HUES6 (cell line): ENCODE measurements at regions not wholly inside any gene's neighbourhood (a gene's known extent, or its start where the extent isn't known, plus 50 kb on each side); places are given as distances from the start of the nearest gene placed in this dataset.

Source experiments
- H3K27ac ChIP-seq: 2 replicates; pipeline ENCODE4 v1.7.0; 2013; ENCODE audit warnings: low read depth, mild to moderate bottlenecking, low read length, inconsistent platforms
- H3K27me3 ChIP-seq: 2 replicates; pipeline ENCODE4 v1.6.1; 2013; ENCODE audit warnings: low read length; ENCODE audit not compliant: control insufficient read depth, insufficient read depth
- H3K36me3 ChIP-seq: 2 replicates; pipeline ENCODE4 v1.6.1; 2013; ENCODE audit warnings: low read length; ENCODE audit not compliant: control insufficient read depth, insufficient read depth
- H3K4me1 ChIP-seq: 2 replicates; pipeline ENCODE4 v1.6.1; 2013; ENCODE audit warnings: low read length; ENCODE audit not compliant: control insufficient read depth, insufficient read depth
- H3K4me3 ChIP-seq: 2 replicates; pipeline ENCODE4 v1.5.1; 2013; ENCODE audit warnings: low read depth, low read length
- H3K9ac ChIP-seq: one replicate; pipeline ENCODE4 v1.6.1; 2013; ENCODE audit warnings: mild to moderate bottlenecking, low read length
- H3K9me3 ChIP-seq: 2 replicates; pipeline ENCODE4 v1.6.1; 2013; ENCODE audit warnings: low read depth, low read length; ENCODE audit not compliant: control insufficient read depth, insufficient read depth

DNA sequence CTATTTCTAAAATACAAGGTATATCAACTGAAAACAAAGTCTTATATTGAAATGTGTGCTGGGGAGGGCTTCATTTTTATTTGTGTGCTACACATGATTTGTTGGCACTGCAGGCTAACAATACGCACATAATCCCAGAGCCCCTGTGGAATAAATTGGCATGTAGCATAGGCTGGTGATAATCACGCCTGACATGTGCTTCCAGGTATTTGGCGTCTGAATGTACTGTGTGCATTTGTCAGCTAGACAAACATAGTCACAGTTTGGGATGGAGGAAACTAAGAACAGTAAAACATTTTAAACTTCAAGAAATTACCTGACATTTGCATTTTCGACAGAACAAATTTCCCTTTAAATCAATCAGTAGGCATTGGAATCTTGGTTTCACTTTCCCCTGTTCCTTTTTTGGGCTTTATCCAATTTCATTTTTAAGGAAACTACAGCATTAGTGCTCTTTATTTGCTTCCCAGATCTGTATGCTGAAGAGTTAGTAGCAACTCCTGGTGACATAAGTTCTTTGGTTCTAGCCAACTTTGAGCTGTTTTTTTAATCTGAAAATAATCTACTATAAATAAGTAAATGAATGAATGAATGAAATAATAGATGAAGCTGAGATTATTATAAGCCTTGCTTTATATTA, 472.3 kb downstream of the PDHA2 start:
- Histone ChIP-seq H3K4me3 (no peak overlapping the region), H3K27ac (no peak overlapping the region), H3K27me3 (no peaks in the 10 kb centered on the region), H3K36me3 (no peaks in the 10 kb centered on the region), H3K4me1 (no peaks in the 10 kb centered on the region), H3K9ac (no peak overlapping the region), H3K9me3 (peaks cover 22% of the 10 kb centered on the region)

DNA sequence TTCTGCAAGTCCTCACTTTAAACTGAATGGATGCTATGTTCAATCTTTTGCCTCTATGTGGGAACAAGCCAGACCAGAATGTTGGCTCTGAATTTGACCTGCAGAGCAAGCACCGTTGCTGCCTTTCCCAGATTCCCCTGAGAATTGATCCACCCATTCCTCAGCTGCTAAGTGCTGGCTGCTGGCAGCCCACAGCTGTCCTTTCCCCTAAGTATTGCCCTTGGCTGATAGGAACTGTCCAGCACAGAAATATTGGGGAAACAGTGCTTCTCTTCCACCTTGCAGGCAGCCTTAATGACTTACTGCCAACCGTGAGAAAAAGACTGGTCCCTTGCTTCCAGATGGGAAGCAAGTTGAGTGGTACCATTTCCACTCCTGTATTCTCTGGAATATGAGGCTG, 475.9 kb downstream of the PDHA2 start:
- Histone ChIP-seq H3K4me1 (no peaks in the 10 kb centered on the region), H3K9ac (no peak overlapping the region), H3K9me3 (no peaks in the 10 kb centered on the region)

DNA sequence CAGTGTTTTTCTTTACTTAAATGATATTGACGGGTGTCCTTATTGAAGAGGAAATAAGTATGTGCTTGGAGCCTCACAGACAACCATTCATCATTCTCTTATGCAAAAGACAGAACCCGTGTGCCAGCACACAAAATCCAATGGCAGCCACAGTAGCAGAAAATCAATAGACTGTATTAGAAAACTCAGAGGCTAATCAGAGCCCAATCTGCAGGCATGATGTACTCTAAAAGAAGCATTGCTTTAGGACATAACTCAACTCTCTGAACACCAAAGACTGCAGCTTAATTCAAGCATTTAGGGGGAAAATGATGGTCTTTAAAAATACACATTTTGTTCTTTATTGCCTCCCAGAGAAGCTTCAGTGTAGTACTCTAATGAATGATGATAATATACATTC, 476.9 kb downstream of the PDHA2 start:
- Histone ChIP-seq H3K27ac (no peak overlapping the region), H3K4me1 (no peaks in the 10 kb centered on the region), H3K4me3 (no peak overlapping the region), H3K36me3 (no peaks in the 10 kb centered on the region), H3K27me3 (no peaks in the 10 kb centered on the region), H3K9me3 (no peaks in the 10 kb centered on the region), H3K9ac (no peak overlapping the region)

More for the DNA sequence above, 475.9 kb downstream of the PDHA2 start:
- no peaks in the 10 kb centered on the region for H3K36me3 ChIP-seq
- no peak overlapping the region for H3K27ac ChIP-seq
- no peaks in the 10 kb centered on the region for H3K27me3 ChIP-seq
- H3K4me3 ChIP-seq, result no peak overlapping the region

DNA sequence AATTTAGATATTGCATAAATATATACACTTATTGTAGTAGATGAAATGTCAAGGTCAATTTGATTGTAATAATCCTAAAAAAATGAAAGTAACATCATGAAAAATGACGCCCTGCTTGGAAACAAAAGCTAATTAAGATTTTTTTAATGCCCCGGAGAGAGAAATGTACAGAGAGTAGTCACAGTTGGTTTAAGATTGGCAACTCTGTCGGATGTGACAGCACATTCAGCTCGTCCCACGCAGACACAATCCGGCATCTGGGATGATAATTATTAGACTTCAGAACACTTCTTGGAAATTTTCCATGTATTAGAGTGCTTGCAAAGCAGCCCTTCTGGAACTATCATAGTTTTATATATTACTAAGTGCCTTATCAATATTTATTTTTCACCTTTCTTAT, 478.0 kb downstream of the PDHA2 start:
- no peak overlapping the region for H3K9ac ChIP-seq
- H3K27ac ChIP-seq, result no peak overlapping the region
- no peaks in the 10 kb centered on the region for H3K9me3 ChIP-seq
- H3K27me3 ChIP-seq, result no peaks in the 10 kb centered on the region
- no peaks in the 10 kb centered on the region for H3K36me3 ChIP-seq
- no peaks in the 10 kb centered on the region for H3K4me1 ChIP-seq
- H3K4me3 ChIP-seq, result no peak overlapping the region

DNA sequence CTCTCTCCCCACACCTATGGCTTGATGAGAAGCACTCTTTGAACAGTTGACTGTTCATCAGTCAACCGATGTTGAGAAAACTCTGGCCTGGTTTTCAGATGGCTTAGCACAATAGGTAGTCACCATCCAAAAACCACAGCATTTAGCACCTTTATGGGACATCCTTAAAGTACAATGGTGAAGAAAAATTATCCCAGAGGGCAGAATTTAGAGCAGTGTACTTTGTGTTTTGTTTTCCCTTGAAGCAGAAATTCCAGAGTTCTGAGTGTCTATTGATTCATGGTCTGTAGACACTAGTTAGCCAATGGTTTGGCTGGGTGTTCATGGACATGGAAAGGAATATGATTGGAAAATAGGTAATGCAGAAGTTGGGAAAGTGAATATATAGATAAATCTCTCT, 487.0 kb downstream of the PDHA2 start:
- no peaks in the 10 kb centered on the region for H3K4me1 ChIP-seq
- H3K27ac ChIP-seq, result no peak overlapping the region
- H3K4me3 ChIP-seq, result no peak overlapping the region
- no peak overlapping the region for H3K9ac ChIP-seq
- H3K36me3 ChIP-seq, result no peaks in the 10 kb centered on the region
- no peaks in the 10 kb centered on the region for H3K9me3 ChIP-seq
- no peaks in the 10 kb centered on the region for H3K27me3 ChIP-seq

DNA sequence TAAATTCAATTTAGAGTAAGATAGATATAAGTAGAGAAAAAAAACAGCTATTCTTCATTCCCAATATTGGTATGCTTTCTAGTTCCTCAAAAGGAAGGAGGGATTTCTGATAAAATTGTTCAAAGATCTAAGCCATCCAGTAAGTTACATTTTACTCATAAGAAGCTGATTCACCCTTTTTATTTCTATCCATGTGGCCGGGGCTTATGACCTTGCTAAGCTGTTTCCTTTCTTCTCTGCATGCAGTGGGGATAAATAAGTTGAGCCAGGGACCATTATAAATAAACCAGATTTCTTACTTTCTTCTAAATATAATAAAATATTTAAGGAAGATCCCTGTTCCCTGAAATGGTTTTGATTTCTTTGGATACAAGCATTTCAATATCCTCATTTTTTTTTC, 502.3 kb downstream of the PDHA2 start:
- no peaks in the 10 kb centered on the region for H3K27me3 ChIP-seq
- H3K4me3 ChIP-seq, result no peak overlapping the region
- peaks cover 26% of the 10 kb centered on the region for H3K4me1 ChIP-seq
- peaks cover 6% of the 10 kb centered on the region; the same call in 1 of the 2 replicates for H3K9me3 ChIP-seq
- H3K27ac ChIP-seq, result peak overlapping the region; percentile 71; the same call in 1 of the 2 replicates
- no peaks in the 10 kb centered on the region for H3K36me3 ChIP-seq
- H3K9ac ChIP-seq, result no peak overlapping the region

DNA sequence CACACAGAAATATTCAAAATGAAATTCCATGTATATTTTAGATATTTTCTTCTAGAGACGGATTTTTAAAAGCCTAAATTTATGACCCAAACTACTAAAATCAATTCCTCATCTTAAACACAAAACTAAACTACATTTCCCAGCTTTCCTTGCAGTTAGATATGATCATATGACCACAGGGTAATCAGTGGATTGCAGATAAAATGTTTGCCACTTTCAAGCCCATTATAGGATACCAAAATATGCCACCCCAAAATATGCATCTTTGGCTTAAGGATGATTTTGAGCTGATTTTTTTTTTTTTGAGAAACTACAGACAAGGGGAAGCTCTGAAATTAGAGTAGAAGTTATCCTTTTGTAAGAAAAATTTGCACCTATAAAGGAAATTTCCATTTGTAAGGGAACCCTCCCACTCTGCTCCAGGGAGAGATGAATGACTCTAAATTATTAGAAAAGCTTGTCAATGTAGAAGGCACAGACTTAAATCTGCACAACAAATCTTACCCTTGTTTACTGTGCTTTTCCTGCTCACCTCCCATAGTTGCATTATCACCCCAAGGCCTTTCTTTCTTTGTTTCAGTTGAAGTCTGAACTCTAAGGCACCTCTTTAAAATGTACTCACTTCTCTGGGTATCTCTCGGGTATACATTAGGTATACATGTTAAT, 503.0 kb downstream of the PDHA2 start:
- H3K9me3 ChIP-seq, result peaks cover 6% of the 10 kb centered on the region; the same call in 1 of the 2 replicates

DNA sequence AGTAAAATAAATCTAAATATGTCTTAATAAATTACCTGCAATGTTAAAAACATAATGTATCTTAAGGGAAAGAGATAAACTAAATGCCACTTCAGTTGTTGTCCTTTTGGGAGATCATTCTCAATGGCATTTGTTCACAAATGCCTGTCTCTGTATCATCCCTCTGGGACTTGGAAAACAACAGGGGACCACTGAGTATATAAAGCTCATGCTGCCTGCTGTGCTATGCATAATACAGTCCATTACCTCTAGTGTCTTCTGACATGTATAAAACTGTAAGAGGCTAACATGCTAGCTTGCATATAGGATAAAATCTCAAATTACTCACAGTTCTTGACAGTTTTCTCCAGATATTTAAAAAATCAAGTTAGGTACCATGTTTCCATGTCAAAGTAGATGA, 503.9 kb downstream of the PDHA2 start:
- peaks cover 4% of the 10 kb centered on the region; the same call in 1 of the 2 replicates for H3K9me3 ChIP-seq
- peak overlapping the region; percentile 88; the same call in 1 of the 2 replicates for H3K27ac ChIP-seq
- H3K4me1 ChIP-seq, result peaks cover 26% of the 10 kb centered on the region
- H3K4me3 ChIP-seq, result 0 out of 2 replicates have a peak overlapping the region, but pooled peaks have one; percentile 23
- H3K36me3 ChIP-seq, result no peaks in the 10 kb centered on the region
- no peaks in the 10 kb centered on the region for H3K27me3 ChIP-seq
- H3K9ac ChIP-seq, result no peak overlapping the region

More for the DNA sequence above, 503.0 kb downstream of the PDHA2 start:
- Histone ChIP-seq H3K36me3 (no peaks in the 10 kb centered on the region), H3K4me1 (peaks cover 26% of the 10 kb centered on the region), H3K27me3 (no peaks in the 10 kb centered on the region), H3K4me3 (peak overlapping the region; percentile 23; the same call in 1 of the 2 replicates), H3K27ac (peak overlapping the region; percentile 88), H3K9ac (no peak overlapping the region)

DNA sequence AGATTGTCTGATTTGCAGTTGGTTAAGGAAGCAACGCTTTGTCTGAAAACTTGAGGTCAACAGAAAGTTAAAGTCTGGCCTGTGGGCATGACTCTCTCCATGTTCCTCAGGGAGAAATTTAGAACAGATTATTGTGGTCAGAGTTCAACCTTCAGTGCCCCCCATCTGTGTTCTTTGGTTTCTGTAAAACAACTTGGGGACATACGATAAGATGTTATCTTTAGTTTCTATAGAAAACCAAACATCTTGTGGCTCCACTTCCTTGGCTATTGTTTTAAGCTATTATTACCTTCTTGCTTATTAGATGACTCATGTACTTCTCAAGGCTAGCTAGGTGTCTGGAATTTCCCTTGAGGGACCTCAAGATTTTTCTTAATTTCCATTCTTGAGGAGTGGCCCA, 507.7 kb downstream of the PDHA2 start:
- Histone ChIP-seq H3K27ac (no peak overlapping the region), H3K36me3 (no peaks in the 10 kb centered on the region)

DNA sequence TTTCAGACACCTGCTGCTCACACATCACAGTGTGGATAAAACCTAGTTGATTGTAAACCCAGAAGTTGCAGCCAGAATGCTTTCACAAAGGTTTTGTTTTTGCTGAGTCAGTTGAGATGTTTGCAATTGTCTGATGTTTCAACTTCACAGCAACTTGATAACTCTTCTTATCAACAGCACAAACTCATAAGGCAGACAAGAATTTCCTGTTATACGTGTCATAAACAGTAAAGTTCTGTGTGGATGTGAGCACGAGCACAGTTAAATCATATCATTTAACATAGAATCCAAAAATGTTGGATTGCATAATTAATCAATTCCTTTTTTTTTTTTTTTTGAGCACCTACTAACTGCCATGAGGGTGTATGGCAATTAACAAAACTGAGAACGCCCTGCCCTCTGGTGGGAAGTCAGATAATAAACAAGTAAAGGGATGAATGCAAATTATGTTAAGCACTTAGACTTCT, 512.2 kb downstream of the PDHA2 start:
- Histone ChIP-seq H3K27ac (no peak overlapping the region), H3K36me3 (no peaks in the 10 kb centered on the region), H3K9ac (no peak overlapping the region), H3K4me1 (0 out of 2 replicates have a peak, but pooled peaks cover 3% of the 10 kb centered on the region), H3K4me3 (no peak overlapping the region), H3K9me3 (no peaks in the 10 kb centered on the region), H3K27me3 (no peaks in the 10 kb centered on the region)

More for the DNA sequence above, 507.7 kb downstream of the PDHA2 start:
- Histone ChIP-seq H3K9ac (no peak overlapping the region), H3K27me3 (no peaks in the 10 kb centered on the region), H3K4me3 (no peak overlapping the region), H3K9me3 (no peaks in the 10 kb centered on the region), H3K4me1 (peaks cover 15% of the 10 kb centered on the region)

DNA sequence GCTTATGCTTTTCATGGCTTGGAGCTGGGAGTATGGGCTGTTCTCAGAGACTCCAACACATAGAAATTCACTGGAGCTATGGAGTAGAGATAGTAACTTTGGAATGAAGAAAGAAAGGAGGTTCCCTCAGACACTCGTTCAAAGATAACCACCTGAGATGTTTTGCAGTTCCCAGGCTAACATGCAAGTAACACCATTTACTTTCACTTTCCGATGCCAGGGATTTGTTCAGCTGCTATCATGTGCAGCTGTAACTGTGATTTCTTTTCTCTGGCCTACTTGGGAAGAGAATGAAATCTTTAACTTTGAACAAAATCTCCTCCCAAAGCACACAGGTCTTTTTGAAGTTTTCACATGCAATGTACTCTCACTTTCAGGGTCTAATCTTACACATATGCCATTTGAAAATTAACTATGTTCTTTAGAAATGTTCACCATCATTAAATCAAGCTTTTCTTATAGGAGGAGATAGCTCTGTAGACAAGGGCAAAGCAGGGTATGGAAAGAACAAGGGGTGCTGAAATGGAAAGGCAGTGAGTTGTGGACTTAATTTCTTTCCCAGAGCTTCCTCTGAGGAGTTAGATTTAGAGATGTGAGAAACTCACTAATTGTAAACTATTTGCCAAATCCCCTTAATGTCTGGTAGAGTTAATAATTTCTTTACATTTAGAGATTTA, 514.3 kb downstream of the PDHA2 start:
- Histone ChIP-seq H3K9me3 (no peaks in the 10 kb centered on the region), H3K4me1 (0 out of 2 replicates have a peak, but pooled peaks cover 3% of the 10 kb centered on the region), H3K36me3 (no peaks in the 10 kb centered on the region), H3K9ac (no peak overlapping the region), H3K27ac (no peak overlapping the region), H3K27me3 (no peaks in the 10 kb centered on the region), H3K4me3 (no peak overlapping the region)
